ENCODE measurements at regions not wholly inside any gene's neighbourhood (a gene's known extent, or its start where the extent isn't known, plus 50 kb on each side); places are given as distances from the start of the nearest gene placed in this dataset.

- DNase-seq = no peak
These were observed 394.1 kb downstream of the ZNF608 start for GRCh38 chr5:124352312-124352711.

- DNase-seq = no peak
These were observed 396.5 kb downstream of the ZNF608 start for GRCh38 chr5:124349931-124350330.

GRCh38 chr5:124343451-124343867 lies 403.0 kb downstream of the ZNF608 start:
- no peak for DNase-seq

GRCh38 chr5:124342986-124343385 lies 403.5 kb downstream of the ZNF608 start:
- no peak for DNase-seq

GRCh38 chr5:124342584-124342983 lies 403.9 kb downstream of the ZNF608 start:
- no peak for DNase-seq

- DNase-seq = no peak
These were observed 404.4 kb downstream of the ZNF608 start for GRCh38 chr5:124342027-124342471.

- DNase-seq = no peak
These were observed 405.2 kb downstream of the ZNF608 start for GRCh38 chr5:124341066-124341858.

GRCh38 chr5:124337996-124338395 lies 408.4 kb downstream of the ZNF608 start:
- no peak for DNase-seq

- no peak for DNase-seq
These were observed 413.0 kb downstream of the ZNF608 start for GRCh38 chr5:124333298-124333979.

- DNase-seq = no peak
These were observed 414.2 kb downstream of the ZNF608 start for GRCh38 chr5:124332273-124332672.

GRCh38 chr5:124330595-124331220 lies 415.7 kb downstream of the ZNF608 start:
- DNase-seq = no peak

GRCh38 chr5:124328201-124328600 lies 418.2 kb downstream of the ZNF608 start:
- DNase-seq = no peak

- DNase-seq = no peak
These were observed 427.8 kb downstream of the ZNF608 start for GRCh38 chr5:124318661-124319060.

GRCh38 chr5:124317451-124317850 lies 429.0 kb downstream of the ZNF608 start:
- no peak for DNase-seq

GRCh38 chr5:124315741-124316415 lies 430.6 kb downstream of the ZNF608 start:
- no peak for DNase-seq

- DNase-seq = no peak
These were observed 436.0 kb downstream of the ZNF608 start for GRCh38 chr5:124310453-124310852.

- no peak for DNase-seq
These were observed 437.0 kb downstream of the ZNF608 start for GRCh38 chr5:124309241-124309980.

- DNase-seq = no peak
These were observed 443.1 kb downstream of the ZNF608 start for GRCh38 chr5:124303366-124303765.

GRCh38 chr5:124302533-124302932 lies 443.9 kb downstream of the ZNF608 start:
- no peak for DNase-seq

- no peak for DNase-seq
These were observed 444.6 kb downstream of the ZNF608 start for GRCh38 chr5:124301850-124302249.

- DNase-seq = no peak
These were observed 445.4 kb downstream of the ZNF608 start for GRCh38 chr5:124300815-124301621.

GRCh38 chr5:124297826-124298225 lies 448.6 kb downstream of the ZNF608 start:
- no peak for DNase-seq

Data from central memory CD4-positive, alpha-beta T cell (primary cell).